CD4-positive, alpha-beta memory T cell (primary cell): ENCODE measurements at regions not wholly inside any gene's neighbourhood (a gene's known extent, or its start where the extent isn't known, plus 50 kb on each side); places are given as distances from the start of the nearest gene placed in this dataset.
"Not testable (repeated sequence)": the region's sequence is repeated elsewhere in the genome, so short reads cannot be mapped to it uniquely, and the experiment has no call there.

Source experiments
- CTCF ChIA-PET: fragments of 350-600 bp; sonication (Branson Sonifier 250); formaldehyde crosslinking; loops from one replicate; lab custom pipeline; 2021; ENCODE audit warnings: inconsistent platforms; ENCODE audit not compliant: partially characterized antibody; lab: Charles Lee
- POLR2A ChIA-PET: fragments of 350-600 bp; sonication (Branson Sonifier 250); formaldehyde crosslinking; loops from one replicate; lab custom pipeline; 2021; ENCODE audit not compliant: partially characterized antibody; lab: Charles Lee
- DNase-seq, 5 donors: peaks; one replicate each; pipeline versions ENCODE4 v3.0.0 to v3.0.0-alpha.2; 2020 to 2022; ENCODE audit warnings: mixed read lengths in 1 of 5
- H3K27ac ChIP-seq: one replicate; pipeline ENCODE4 v1.7.0; 2013; ENCODE audit warnings: low read depth, low read length
- H3K27me3 ChIP-seq: 2 replicates; pipeline ENCODE4 v1.7.0; 2013; ENCODE audit warnings: mild to moderate bottlenecking, low read length, moderate library complexity; ENCODE audit not compliant: insufficient read depth
- H3K36me3 ChIP-seq: 2 replicates; pipeline ENCODE4 v1.7.0; 2013; ENCODE audit warnings: mild to moderate bottlenecking, low read length, moderate library complexity; ENCODE audit not compliant: insufficient read depth
- H3K4me1 ChIP-seq: 2 replicates; pipeline ENCODE4 v1.7.0; 2013; ENCODE audit warnings: mild to moderate bottlenecking, low read length, moderate library complexity; ENCODE audit not compliant: insufficient read depth
- H3K4me3 ChIP-seq, 2 donors: one replicate each; pipeline ENCODE4 v1.7.0; 2013; ENCODE audit warnings: low read length in 2 of 2, mild to moderate bottlenecking in 1 of 2
- H3K9me3 ChIP-seq, 2 donors: one replicate each; pipeline ENCODE4 v1.7.0; 2013; ENCODE audit warnings: low read length in 2 of 2, control low read depth in 1 of 2; ENCODE audit not compliant: control insufficient read depth in 1 of 2
- H3K27ac Mint-ChIP-seq, 7 donors: one replicate each; pipeline ENCODE4 v1.8.0; 2020 to 2021; ENCODE audit warnings: mixed read lengths in 7 of 7, mild to moderate bottlenecking in 6 of 7, inconsistent platforms in 3 of 7, moderate library complexity in 3 of 7
- H3K27me3 Mint-ChIP-seq, 2 donors: one replicate each; pipeline ENCODE4 v1.8.0; 2020 to 2021; ENCODE audit warnings: mixed read lengths in 2 of 2
- H3K36me3 Mint-ChIP-seq, 2 donors: one replicate each; pipeline ENCODE4 v1.8.0; 2020 to 2021; ENCODE audit warnings: mixed read lengths in 2 of 2, inconsistent platforms in 1 of 2, mild to moderate bottlenecking in 1 of 2
- H3K4me1 Mint-ChIP-seq, 4 donors: one replicate each; pipeline ENCODE4 v1.8.0; 2020 to 2021; ENCODE audit warnings: mixed read lengths in 4 of 4, mild to moderate bottlenecking in 1 of 4
- H3K4me3 Mint-ChIP-seq, 8 donors: one replicate each; pipeline ENCODE4 v1.8.0; 2020 to 2021; ENCODE audit warnings: mixed read lengths in 8 of 8, mild to moderate bottlenecking in 7 of 8, moderate library complexity in 6 of 8, inconsistent platforms in 3 of 8
- H3K9me3 Mint-ChIP-seq, 8 donors: one replicate each; pipeline ENCODE4 v1.8.0; 2020 to 2021; ENCODE audit warnings: mixed read lengths in 8 of 8, mild to moderate bottlenecking in 5 of 8, inconsistent platforms in 3 of 8, moderate library complexity in 1 of 8
- intact Hi-C: fragments of 100-400 bp; cut with micrococcal nuclease; formaldehyde crosslinking; loops from one replicate; pipeline ENCODE4 v1.15.1; 2023

DNA sequence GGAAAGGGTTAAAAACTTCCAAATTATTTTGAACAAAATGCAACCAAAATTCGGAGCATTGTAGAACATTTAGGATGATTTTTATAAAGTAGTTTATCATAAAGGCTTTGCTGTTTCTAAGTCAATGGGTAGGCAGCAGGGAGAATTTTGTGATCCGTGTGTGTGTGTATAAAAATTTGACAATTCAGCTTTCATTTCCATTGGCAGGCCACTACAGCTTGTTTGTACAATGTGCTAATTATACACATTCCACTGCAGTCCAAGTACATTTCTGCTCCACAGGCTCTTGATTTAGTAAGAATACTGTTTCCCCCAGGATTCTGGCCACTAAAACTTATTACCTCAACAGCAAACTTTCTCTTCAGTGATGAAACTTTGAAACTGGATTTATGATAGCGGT, 71.8 kb upstream of the LTBP1 start:
- Histone ChIP-seq H3K27me3 (no peaks in the 10 kb centered on the region), H3K4me1 (no peaks in the 10 kb centered on the region), H3K36me3 (no peaks in the 10 kb centered on the region), H3K9me3 (no peaks in the 10 kb centered on the region), H3K4me3 (no peak overlapping the region), H3K27ac (no peak overlapping the region)
- H3K4me1 Mint-ChIP-seq, result no peaks in the 10 kb centered on the region
- CTCF ChIA-PET, result no interaction called here
- POLR2A ChIA-PET, result no interaction called here
- peaks cover 2 to 3% of the 10 kb centered on the region in 2 donors for H3K27me3 Mint-ChIP-seq
- intact Hi-C loops, result no loop called here
- DNase-seq, result no peak
- H3K36me3 Mint-ChIP-seq, result no peaks in the 10 kb centered on the region
- H3K27ac Mint-ChIP-seq, result no peak overlapping the region
- peaks cover 0 to 4% (median 0%) of the 10 kb centered on the region in 8 donors for H3K9me3 Mint-ChIP-seq
- H3K4me3 Mint-ChIP-seq, result no peak overlapping the region

DNA sequence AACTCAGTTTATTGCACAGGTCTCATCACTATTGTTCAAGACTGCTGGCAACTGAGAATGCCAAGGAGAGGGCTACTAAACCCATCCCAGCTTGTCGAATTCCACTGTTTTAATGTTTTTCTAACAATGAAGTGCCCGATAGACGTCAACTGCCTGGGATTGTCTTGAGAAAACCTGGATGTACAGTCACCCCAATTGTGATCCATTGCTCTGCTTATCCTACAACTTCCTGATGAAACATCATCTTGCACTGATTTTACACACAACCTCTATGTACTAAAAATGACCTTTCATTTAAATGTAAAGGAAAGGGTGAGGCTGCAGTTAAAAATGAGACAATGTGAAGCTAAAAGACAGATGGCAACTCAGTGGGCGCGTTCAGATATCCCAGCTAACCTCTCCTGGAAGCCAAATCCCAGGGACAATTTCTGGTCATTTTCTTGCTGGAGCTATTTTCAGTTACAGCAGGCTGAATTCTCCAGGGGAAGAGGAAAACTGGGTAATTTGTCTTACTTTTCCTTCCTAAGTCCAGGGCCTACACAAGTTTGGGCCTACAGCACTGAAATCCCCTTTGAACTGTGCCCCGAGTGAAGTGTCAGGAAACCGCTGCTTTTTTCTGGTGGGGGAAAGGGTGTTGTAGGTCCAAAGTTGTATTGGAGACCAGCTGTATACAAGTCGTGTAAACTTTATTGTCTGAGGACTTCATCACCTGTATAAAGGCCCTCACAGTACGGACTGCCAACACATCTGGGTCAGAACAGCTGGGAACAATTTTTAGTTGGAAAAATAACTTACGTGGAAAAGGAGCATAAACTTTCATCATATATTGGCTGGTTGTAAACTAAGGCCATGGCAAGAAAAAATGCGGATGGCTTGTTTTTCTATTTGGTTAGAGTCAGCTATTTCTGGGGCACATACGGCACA, 68.9 kb upstream of the LTBP1 start:
- no peaks in the 10 kb centered on the region for H3K9me3 ChIP-seq
- H3K4me1 Mint-ChIP-seq, result no peaks in the 10 kb centered on the region
- no peak overlapping the region for H3K4me3 ChIP-seq
- H3K4me1 ChIP-seq, result no peaks in the 10 kb centered on the region
- H3K4me3 Mint-ChIP-seq, result no peak overlapping the region
- DNase-seq, result no peak
- H3K27ac Mint-ChIP-seq, result no peak overlapping the region
- peaks cover 0 to 4% (median 0%) of the 10 kb centered on the region in 8 donors for H3K9me3 Mint-ChIP-seq
- H3K36me3 Mint-ChIP-seq, result no peaks in the 10 kb centered on the region
- no peak overlapping the region for H3K27ac ChIP-seq
- H3K36me3 ChIP-seq, result no peaks in the 10 kb centered on the region
- ChIA-PET POLR2A (no interaction called here), CTCF (no interaction called here)
- H3K27me3 Mint-ChIP-seq, result peaks cover 1 to 2% of the 10 kb centered on the region in 2 donors
- H3K27me3 ChIP-seq, result no peaks in the 10 kb centered on the region
- intact Hi-C loops, result no loop called here

DNA sequence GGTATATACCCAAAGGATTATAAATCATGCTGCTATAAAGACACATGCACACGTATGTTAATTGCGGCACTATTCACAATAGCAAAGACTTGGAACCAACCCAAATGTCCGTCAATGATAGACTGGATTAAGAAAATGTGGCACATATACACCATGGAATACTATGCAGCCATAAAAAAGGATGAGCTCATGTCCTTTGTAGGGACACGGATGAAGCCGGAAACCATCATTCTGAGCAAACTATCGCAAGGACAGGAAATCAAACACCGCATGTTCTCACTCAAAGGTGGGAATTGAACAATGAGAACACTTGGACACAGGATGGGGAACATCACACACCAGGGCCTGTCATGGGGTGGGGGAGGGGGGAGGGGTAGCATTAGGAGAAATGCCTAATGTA, 66.8 kb upstream of the LTBP1 start:
- H3K4me3 Mint-ChIP-seq, H3K27me3 Mint-ChIP-seq, H3K9me3 Mint-ChIP-seq, H3K27ac Mint-ChIP-seq, H3K4me3 ChIP-seq, DNase-seq, H3K9me3 ChIP-seq, H3K27me3 ChIP-seq, H3K27ac ChIP-seq, CTCF ChIA-PET, H3K36me3 Mint-ChIP-seq, POLR2A ChIA-PET, H3K4me1 Mint-ChIP-seq, intact Hi-C loops, H3K36me3 ChIP-seq, H3K4me1 ChIP-seq: not testable (repeated sequence)

DNA sequence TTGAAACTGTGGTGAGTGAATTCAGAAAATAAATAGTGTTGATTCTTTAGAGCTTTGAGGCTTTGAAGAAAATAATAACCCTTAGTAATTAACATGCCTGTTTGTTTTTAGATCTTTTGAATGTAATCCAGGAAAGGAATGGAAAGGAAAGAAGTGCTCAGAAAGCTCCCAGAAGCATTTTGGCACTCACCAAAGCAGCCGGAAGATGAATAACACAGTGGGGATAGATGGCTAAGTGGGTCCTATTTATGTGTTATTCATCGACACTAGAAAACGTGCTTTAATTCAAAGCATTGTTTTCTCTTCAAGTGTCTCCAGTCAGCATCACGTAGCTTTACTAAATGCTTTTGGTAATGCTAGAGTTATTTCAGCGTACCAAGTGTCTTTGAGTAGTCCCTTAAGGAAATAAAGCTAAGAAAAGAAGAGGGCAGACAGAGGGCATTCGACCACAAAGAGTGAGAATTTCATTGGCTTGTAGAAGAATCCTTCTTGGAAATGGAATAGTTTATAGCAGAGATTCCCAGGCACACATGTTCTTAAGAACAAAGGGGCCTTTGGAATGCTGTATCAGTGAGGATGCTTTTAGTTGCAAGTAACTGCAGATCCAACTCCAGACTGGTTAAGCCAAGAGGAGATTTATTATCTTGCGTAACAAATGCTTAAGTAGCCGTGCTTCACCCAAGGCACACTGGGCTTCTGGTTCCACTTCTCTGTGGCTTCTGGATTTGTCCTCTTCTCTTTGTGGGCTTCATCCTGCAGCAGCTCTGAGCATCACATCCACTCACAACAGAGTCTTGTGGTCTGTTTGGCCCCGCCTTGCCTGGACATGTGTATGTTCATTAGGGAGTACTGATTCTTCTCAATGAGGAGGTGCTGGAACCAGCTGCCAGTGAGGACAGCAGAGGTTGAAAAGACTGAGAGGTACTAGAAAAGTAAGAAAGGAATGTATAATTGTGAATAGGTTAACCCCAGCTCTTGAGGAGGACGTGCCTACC, 63.6 kb upstream of the LTBP1 start:
- no peaks in the 10 kb centered on the region for H3K36me3 ChIP-seq
- Mint-ChIP-seq H3K4me3 (no peak overlapping the region), H3K36me3 (no peaks in the 10 kb centered on the region), H3K9me3 (peaks cover 0 to 4% (median 0%) of the 10 kb centered on the region in 8 donors), H3K27me3 (peaks cover 6 to 7% of the 10 kb centered on the region in 2 donors), H3K27ac (no peak overlapping the region), H3K4me1 (no peaks in the 10 kb centered on the region)
- H3K27me3 ChIP-seq, result no peaks in the 10 kb centered on the region
- ChIA-PET POLR2A (no interaction called here), CTCF (no interaction called here)
- H3K4me1 ChIP-seq, result no peaks in the 10 kb centered on the region
- H3K27ac ChIP-seq, result no peak overlapping the region
- no peaks in the 10 kb centered on the region for H3K9me3 ChIP-seq
- H3K4me3 ChIP-seq, result no peak overlapping the region
- intact Hi-C loops, result no loop called here
- no peak for DNase-seq

DNA sequence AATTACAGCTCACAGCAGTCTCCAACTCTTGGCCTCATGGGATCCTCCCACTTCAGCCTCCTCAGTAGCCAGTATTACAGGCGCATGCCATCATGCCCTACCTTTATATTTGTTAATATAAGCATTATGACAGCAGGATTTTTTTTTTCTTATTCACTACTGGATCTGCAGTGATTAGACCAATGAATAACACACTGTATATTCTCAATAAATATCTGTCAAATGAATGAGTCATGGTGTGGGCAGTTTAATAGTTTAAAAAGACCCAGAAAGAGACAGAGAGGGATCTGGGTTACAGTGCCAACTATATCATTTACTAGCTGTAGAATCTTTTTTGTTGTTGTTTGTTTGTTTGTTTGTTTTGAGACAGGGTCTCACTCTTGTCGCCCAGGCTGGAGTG, 62.4 kb upstream of the LTBP1 start:
- H3K36me3 Mint-ChIP-seq, result no peaks in the 10 kb centered on the region
- Histone ChIP-seq H3K9me3 (no peaks in the 10 kb centered on the region), H3K27ac (no peak overlapping the region), H3K27me3 (no peaks in the 10 kb centered on the region), H3K4me1 (no peaks in the 10 kb centered on the region), H3K4me3 (no peak overlapping the region), H3K36me3 (no peaks in the 10 kb centered on the region)
- H3K9me3 Mint-ChIP-seq, result peaks cover 0 to 8% (median 2%) of the 10 kb centered on the region in 8 donors
- H3K27me3 Mint-ChIP-seq, result peaks cover 6 to 7% of the 10 kb centered on the region in 2 donors
- no peaks in the 10 kb centered on the region for H3K4me1 Mint-ChIP-seq
- POLR2A ChIA-PET, result no interaction called here
- no peak for DNase-seq
- intact Hi-C loops, result no loop called here
- no peak overlapping the region for H3K4me3 Mint-ChIP-seq
- CTCF ChIA-PET, result no interaction called here
- no peak overlapping the region for H3K27ac Mint-ChIP-seq

DNA sequence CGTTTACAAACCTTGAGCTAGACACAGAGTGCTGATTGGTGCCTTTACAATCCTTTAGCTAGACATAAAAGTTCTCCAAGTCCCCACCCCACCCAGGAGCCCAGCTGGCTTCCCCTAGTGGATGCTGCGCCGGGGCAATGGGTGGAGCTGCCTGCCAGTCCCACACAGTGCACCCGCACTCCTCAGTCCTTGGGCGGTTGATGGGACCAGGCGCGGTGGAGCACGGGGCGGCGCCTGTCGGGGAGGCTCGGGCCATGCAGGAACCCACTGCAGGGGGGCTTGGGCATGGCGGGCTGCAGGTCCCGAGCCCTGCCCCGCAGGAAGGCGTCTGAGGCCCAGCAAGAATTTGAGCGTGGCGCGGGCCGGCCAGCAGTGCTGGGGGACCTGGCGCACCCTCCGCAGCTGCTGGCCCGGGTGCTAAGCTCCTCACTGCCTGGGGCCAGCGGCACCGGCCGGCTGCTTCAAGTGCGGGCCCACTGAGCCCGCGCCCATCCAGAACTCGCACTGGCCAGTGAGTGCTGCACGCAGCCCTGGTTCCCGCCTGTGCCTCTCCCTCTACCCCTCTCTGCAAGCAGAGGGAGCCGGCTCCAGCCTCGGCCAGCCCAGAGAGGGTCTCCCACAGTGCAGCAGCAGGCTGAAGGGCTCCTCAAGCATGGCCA, 60.2 kb upstream of the LTBP1 start:
- H3K4me1 Mint-ChIP-seq, H3K9me3 ChIP-seq, H3K27ac Mint-ChIP-seq, H3K36me3 ChIP-seq, CTCF ChIA-PET, H3K4me3 ChIP-seq, H3K36me3 Mint-ChIP-seq, POLR2A ChIA-PET, H3K4me3 Mint-ChIP-seq, H3K27ac ChIP-seq, H3K4me1 ChIP-seq, intact Hi-C loops, DNase-seq, H3K9me3 Mint-ChIP-seq, H3K27me3 ChIP-seq, H3K27me3 Mint-ChIP-seq: not testable (repeated sequence)

DNA sequence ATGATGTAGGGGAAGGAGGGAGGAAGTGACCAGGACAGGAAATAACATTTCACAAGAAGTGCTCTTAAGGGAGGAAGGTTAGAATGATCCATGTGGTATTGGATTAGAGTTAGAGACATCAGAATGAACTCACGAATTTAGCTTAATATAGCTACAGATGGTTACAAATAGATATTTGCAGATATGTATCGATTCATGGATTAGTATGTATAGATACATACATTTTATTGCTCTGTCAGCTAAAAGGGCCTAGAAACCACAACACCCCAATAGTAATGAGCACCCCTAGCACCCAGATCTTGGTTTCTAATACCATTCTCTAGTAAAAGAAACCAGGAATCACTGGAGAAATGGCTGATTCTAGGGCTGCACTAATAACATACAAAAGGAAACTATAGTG, 59.6 kb upstream of the LTBP1 start:
- Histone ChIP-seq H3K36me3 (no peaks in the 10 kb centered on the region), H3K4me3 (no peak overlapping the region), H3K9me3 (no peaks in the 10 kb centered on the region), H3K27ac (no peak overlapping the region), H3K27me3 (no peaks in the 10 kb centered on the region), H3K4me1 (no peaks in the 10 kb centered on the region)
- Mint-ChIP-seq H3K36me3 (no peaks in the 10 kb centered on the region), H3K27ac (no peak overlapping the region), H3K4me3 (no peak overlapping the region), H3K27me3 (peaks cover 5 to 6% of the 10 kb centered on the region in 2 donors), H3K9me3 (peaks cover 0 to 10% (median 4%) of the 10 kb centered on the region in 8 donors), H3K4me1 (no peaks in the 10 kb centered on the region)
- DNase-seq, result no peak
- CTCF ChIA-PET, result no interaction called here
- POLR2A ChIA-PET, result no interaction called here
- intact Hi-C loops, result no loop called here
